GM19467 (cell line): ENCODE measurements at regions not wholly inside any gene's neighbourhood (a gene's known extent, or its start where the extent isn't known, plus 50 kb on each side); places are given as distances from the start of the nearest gene placed in this dataset.

Experiments
- ATAC-seq: cut with Tn5 transposase; IDR thresholded peaks from one replicate; pipeline ENCODE4 v1.9.1; 2021; ENCODE audit warnings: mild to moderate bottlenecking, moderate library complexity; ENCODE audit not compliant: unreplicated experiment

GRCh38 chr18:27500531-27500930 lies 315.4 kb upstream of the CHST9 start:
- ATAC-seq, result no peak

- no peak for ATAC-seq
These were observed 312.1 kb upstream of the CHST9 start for GRCh38 chr18:27497246-27497645.

GRCh38 chr18:27493182-27493581 lies 308.1 kb upstream of the CHST9 start:
- no peak for ATAC-seq

GRCh38 chr18:27491772-27492171 lies 306.7 kb upstream of the CHST9 start:
- no peak for ATAC-seq

- no peak for ATAC-seq
These were observed 298.2 kb upstream of the CHST9 start for GRCh38 chr18:27483276-27483675.

- no peak for ATAC-seq
These were observed 293.4 kb upstream of the CHST9 start for GRCh38 chr18:27478459-27478858.

- ATAC-seq, result no peak
These were observed 288.2 kb upstream of the CHST9 start for GRCh38 chr18:27473318-27473717.

- ATAC-seq, result no peak
These were observed 282.0 kb upstream of the CHST9 start for GRCh38 chr18:27467073-27467472.

- ATAC-seq, result no peak
These were observed 276.8 kb upstream of the CHST9 start for GRCh38 chr18:27461957-27462356.

GRCh38 chr18:27449104-27449503 lies 264.0 kb upstream of the CHST9 start:
- ATAC-seq, result no peak

- no peak for ATAC-seq
These were observed 262.8 kb upstream of the CHST9 start for GRCh38 chr18:27447930-27448329.

- ATAC-seq, result no peak
These were observed 262.4 kb upstream of the CHST9 start for GRCh38 chr18:27447451-27447881.

GRCh38 chr18:27430595-27430994 lies 245.5 kb upstream of the CHST9 start:
- no peak for ATAC-seq

- no peak for ATAC-seq
These were observed 243.8 kb upstream of the CHST9 start for GRCh38 chr18:27428716-27429475.

GRCh38 chr18:27428120-27428519 lies 243.0 kb upstream of the CHST9 start:
- no peak for ATAC-seq

GRCh38 chr18:27423581-27423980 lies 238.5 kb upstream of the CHST9 start:
- no peak for ATAC-seq

GRCh38 chr18:27419646-27420045 lies 234.5 kb upstream of the CHST9 start:
- no peak for ATAC-seq

GRCh38 chr18:27415495-27415894 lies 230.4 kb upstream of the CHST9 start:
- no peak for ATAC-seq

GRCh38 chr18:27414682-27415081 lies 229.6 kb upstream of the CHST9 start:
- no peak for ATAC-seq

- no peak for ATAC-seq
These were observed 228.6 kb upstream of the CHST9 start for GRCh38 chr18:27413495-27414401.

- no peak for ATAC-seq
These were observed 227.4 kb upstream of the CHST9 start for GRCh38 chr18:27412556-27412955.

- ATAC-seq, result no peak
These were observed 226.8 kb upstream of the CHST9 start for GRCh38 chr18:27411911-27412310.
